ENCODE measurements at regions not wholly inside any gene's neighbourhood (a gene's known extent, or its start where the extent isn't known, plus 50 kb on each side); places are given as distances from the start of the nearest gene placed in this dataset.

- no peak for DNase-seq
Observed at GRCh38 chr20:16951876-16952275, 203.7 kb downstream of the OTOR start.

GRCh38 chr20:16952965-16953364 is 204.8 kb downstream of the OTOR start:
- DNase-seq, result no peak

- DNase-seq, result no peak
Observed at GRCh38 chr20:16953858-16954257, 205.7 kb downstream of the OTOR start.

- no peak for DNase-seq
Observed at GRCh38 chr20:16955462-16955861, 207.3 kb downstream of the OTOR start.

- DNase-seq, result no peak
Observed at GRCh38 chr20:16955971-16956370, 207.8 kb downstream of the OTOR start.

GRCh38 chr20:16965401-16965800 is 217.2 kb downstream of the OTOR start:
- DNase-seq, result no peak

- DNase-seq, result no peak
Observed at GRCh38 chr20:16966276-16966880, 218.2 kb downstream of the OTOR start.

- no peak for DNase-seq
Observed at GRCh38 chr20:16968099-16968498, 219.9 kb downstream of the OTOR start.

- no peak for DNase-seq
Observed at GRCh38 chr20:16970776-16971175, 222.6 kb downstream of the OTOR start.

- DNase-seq, result no peak
Observed at GRCh38 chr20:16974080-16974854, 226.1 kb downstream of the OTOR start.

GRCh38 chr20:16974855-16975162 is 226.7 kb downstream of the OTOR start:
- no peak for DNase-seq

GRCh38 chr20:16975682-16976081 is 227.5 kb downstream of the OTOR start:
- DNase-seq, result no peak

- DNase-seq, result no peak
Observed at GRCh38 chr20:16978497-16978896, 230.3 kb downstream of the OTOR start.

GRCh38 chr20:16982091-16982726 is 234.1 kb downstream of the OTOR start:
- DNase-seq, result no peak

GRCh38 chr20:16984481-16984880 is 236.3 kb downstream of the OTOR start:
- DNase-seq, result no peak

- DNase-seq, result no peak
Observed at GRCh38 chr20:17003170-17003870, 223.5 kb upstream of the PCSK2 start.

GRCh38 chr20:17010181-17010580 is 216.7 kb upstream of the PCSK2 start:
- no peak for DNase-seq

GRCh38 chr20:17012546-17013226 is 214.2 kb upstream of the PCSK2 start:
- DNase-seq, result no peak

- DNase-seq, result no peak
Observed at GRCh38 chr20:17014217-17014616, 212.6 kb upstream of the PCSK2 start.

- DNase-seq, result no peak
Observed at GRCh38 chr20:17014756-17015366, 212.0 kb upstream of the PCSK2 start.

GRCh38 chr20:17017232-17017631 is 209.6 kb upstream of the PCSK2 start:
- no peak for DNase-seq

GRCh38 chr20:17021481-17021880 is 205.4 kb upstream of the PCSK2 start:
- DNase-seq, result no peak

GRCh38 chr20:17023036-17023435 is 203.8 kb upstream of the PCSK2 start:
- DNase-seq, result no peak
